GM21529 (cell line): ENCODE measurements at regions not wholly inside any gene's neighbourhood (a gene's known extent, or its start where the extent isn't known, plus 50 kb on each side); places are given as distances from the start of the nearest gene placed in this dataset.
"Not testable (repeated sequence)": the region's sequence is repeated elsewhere in the genome, so short reads cannot be mapped to it uniquely, and the experiment has no call there.

Experiments
- ATAC-seq: cut with Tn5 transposase; IDR thresholded peaks from one replicate; pipeline ENCODE4 v1.9.1; 2021; ENCODE audit not compliant: unreplicated experiment

GRCh38 chr3:103134023-103134724, 699.4 kb downstream of the ZPLD1 start:
- peak; percentile 87 for ATAC-seq

DNA sequence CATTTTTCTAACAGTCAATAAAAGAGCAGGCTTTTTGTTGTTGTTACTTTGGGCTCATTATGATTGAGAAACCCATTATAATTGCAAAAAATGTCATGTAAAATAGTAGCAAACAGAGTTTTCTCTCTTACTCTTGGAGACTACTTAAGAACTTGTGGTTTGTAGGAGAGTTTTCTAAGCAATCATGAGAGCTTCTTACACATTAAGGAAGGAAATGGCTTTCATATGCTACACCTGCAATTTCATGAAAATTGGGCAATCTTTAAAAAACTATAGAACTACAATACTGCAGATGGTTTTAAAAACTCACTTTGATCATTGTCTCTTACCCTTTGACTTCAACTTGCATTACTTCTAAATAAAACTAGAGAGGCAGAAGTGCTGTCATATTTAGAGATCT, 701.8 kb downstream of the ZPLD1 start:
- ATAC-seq = no peak

DNA sequence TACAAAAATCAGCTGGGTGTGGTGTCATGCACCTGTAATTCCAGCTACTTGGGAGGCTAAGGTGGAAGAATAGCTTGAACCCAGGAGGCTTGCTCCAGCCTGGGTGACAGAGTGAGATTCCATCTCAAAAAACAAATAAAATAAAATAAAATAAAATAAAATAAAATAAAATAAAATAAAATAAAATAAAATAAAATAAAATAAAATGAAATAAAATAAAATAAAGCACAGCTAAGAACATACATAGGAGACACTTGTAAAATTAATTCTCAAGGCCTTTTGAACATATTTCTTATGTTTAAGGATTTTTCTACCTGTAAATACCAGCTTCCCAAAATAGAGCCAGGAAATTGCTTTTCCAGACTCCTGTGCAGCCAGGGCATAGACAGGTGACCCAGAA, 703.0 kb downstream of the ZPLD1 start:
- no peak for ATAC-seq

DNA sequence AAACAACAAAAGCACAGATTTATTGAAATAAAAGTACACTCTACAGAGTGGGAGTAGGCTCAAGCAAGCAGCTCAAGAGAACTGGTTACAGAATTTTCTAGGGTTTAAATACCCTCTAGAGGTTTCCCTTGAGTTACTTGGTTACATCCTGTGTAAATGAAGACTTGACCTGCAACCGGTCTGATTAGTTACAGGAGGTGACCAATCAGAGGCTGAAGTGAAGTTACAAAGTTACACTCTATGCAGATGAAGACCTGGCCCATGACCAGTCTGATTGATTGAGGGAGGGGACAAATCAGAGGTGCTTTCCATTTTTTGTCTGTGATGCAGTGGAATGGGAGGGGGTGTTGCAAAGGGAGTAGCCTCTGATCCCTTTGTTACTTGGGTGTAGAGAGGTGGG, 723.4 kb downstream of the ZPLD1 start:
- ATAC-seq = no peak

- ATAC-seq = no peak
Observed at GRCh38 chr3:103166890-103167289, 732.1 kb downstream of the ZPLD1 start.

DNA sequence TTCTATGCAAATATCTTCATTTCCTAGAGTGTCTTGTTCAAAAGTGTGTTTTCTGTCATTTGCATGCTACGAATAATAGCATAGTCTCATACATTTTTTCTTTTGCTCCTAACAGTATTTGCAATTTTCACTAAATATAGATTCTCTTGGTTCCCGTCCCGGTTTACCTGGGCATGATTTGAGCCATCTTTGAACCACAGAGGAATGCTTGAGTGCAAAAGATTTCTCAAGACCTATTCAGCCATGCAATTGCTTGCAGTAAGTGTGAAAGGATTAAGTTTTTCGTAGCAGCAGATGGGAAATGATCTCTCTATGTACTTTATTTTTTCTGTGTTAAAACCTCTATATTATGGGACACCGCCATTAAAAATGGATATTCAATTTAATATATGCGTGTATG, 733.0 kb downstream of the ZPLD1 start:
- ATAC-seq = no peak

- ATAC-seq = no peak
Observed at GRCh38 chr3:103169289-103169688, 734.5 kb downstream of the ZPLD1 start.

DNA sequence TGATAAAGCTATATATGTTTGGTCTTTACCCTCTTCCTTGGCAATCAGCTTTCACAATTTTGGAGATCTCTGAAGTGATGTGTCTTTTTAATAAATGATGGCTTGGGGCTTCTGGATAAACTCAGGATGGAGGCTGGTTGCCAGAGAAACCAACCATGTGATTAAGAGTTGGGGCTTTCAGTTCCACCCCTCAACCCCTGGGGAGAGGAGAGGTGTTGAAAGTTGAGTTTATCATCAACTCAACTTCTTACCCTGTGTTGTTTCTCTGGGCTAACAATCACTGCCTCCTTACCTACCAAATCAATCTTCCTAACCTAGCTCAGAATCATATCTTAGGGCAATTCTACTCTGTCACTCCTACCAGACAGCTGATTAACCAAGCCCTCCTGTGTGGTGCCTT, 735.8 kb downstream of the ZPLD1 start:
- peak; percentile 54 for ATAC-seq

- ATAC-seq = no peak
Observed at GRCh38 chr3:103173940-103174339, 739.1 kb downstream of the ZPLD1 start.

GRCh38 chr3:103181160-103181559, 746.3 kb downstream of the ZPLD1 start:
- no peak for ATAC-seq

DNA sequence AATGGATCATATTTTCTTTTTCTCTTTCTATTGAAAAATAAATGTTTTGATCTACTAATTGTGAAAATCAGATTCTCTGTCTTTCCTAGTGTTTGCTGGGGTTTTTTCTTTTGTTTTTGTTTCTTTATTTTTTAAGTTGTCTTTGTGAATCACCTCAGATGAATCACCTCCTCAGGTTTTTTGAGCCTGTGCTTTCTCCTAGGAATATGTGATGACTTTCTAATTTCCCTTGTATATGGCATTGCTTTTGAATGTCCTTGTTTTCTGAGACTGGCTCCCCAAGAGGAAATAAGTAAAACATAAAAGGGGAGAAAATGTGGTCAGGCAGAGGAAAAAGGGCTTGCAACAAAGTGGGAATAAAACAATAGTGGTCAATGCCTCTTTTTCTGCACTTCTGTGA, 750.0 kb downstream of the ZPLD1 start:
- ATAC-seq = no peak

DNA sequence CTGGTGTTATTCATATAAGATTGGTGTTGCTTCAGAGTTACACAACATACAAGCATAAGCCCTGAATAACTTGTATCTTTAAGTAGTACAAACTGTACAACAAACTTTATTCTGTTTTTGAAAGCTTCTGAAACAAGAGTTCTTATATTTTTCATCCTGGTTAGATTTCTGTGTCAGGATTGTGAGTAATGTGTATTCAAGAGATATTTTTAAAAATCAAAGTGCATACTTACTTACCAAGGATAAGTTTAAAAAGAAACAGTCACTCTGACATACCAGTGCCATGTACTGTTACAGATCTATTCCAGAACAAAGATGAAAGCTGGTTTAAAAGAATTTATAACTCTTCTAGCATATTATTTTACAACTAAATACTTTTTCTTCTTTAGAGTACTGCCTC, 755.1 kb downstream of the ZPLD1 start:
- no peak for ATAC-seq

DNA sequence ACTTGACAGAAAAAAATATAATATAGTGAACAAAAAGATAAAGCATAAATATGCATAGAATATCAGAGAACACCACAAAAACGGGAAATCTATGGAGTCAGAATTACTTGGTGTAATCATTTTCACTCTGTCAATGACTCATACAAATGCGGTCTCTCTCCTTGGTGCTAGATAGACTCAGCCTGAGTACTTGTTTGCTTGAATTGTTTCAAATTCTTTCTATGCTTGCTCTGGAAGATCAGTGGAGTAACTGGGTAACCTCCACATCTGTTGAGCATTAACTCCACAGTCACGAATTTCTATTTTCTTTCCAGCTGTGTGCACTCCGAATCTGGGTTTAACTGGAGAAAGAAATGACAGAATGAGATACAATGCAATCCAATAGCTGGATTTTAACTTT, 760.4 kb downstream of the ZPLD1 start:
- no peak for ATAC-seq

DNA sequence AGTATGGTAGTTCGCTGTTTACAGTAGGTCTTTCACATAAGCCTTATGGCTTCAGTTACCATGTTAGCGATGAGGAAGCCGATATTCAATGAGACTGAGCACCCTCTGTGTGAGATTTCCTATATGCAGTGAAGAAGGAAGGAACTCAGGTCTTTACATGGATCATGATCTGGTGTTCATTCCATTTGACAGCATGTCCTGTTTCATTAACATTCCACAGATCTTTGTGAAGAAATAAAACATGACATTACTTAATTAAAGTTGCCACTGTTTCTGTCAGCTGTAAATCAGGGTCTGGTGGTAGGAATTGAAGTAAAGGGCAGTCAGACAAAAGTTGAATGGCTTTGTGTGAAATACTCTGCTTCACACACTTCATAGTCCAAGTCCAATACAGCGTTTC, 768.6 kb downstream of the ZPLD1 start:
- ATAC-seq = no peak

- ATAC-seq = no peak
Observed at GRCh38 chr3:103210583-103210982, 775.8 kb downstream of the ZPLD1 start.

DNA sequence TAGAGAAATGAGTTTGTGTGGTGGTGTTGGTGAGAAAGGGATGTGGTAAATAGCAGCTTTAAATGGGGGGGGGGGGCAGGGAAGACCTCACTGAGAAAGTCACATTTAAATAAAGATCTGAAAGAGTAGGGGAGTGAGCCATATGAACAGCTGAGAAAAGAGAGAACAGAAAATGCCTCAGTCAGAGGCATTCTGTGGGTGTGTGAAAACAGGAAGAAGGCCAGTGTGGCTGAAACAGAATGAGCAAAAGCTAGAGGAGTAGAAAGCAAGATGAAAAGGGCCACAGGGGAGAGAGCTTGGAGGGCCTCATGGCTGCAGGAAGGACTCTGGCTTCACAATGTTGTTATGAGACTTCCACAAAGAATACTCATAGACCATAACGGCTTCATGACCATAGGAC, 783.3 kb downstream of the ZPLD1 start:
- ATAC-seq = peak; percentile 100

DNA sequence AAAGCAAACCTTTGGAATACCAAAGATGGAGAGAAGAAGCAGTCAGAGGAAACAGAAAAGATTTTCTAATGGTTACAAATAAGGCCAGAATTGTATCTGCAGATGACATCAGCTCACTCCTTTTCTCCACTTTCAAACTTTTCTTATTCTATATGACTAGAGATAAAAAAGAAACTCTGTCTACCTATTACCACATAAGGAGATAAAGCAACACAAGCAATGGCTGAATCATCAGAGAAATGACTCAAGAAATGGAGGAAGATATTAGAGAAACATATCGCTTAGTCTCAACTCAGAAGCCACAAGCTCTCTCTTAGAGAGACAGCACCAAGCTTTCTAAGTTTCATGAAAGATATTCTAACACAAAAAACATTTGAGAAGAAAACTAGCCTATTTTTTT, 784.0 kb downstream of the ZPLD1 start:
- ATAC-seq = no peak

DNA sequence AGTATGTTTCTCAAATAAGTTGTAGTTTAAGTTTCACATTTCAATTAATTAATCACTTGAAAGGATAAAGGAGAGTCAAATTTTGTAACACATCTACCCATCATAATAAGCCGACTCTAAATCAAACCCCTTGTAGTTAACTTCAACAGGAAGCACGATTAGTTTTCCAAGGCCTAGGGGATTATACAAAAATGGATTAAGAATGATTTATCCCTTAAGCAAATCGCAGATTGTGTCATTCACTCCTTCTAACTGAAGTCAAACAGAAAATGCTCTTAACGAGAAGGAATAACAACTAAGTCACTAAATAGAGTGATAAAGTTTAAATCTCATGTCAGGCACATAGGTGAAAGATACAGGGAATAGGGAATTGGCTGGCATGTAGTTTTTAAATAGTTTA, 792.8 kb downstream of the ZPLD1 start:
- no peak for ATAC-seq

DNA sequence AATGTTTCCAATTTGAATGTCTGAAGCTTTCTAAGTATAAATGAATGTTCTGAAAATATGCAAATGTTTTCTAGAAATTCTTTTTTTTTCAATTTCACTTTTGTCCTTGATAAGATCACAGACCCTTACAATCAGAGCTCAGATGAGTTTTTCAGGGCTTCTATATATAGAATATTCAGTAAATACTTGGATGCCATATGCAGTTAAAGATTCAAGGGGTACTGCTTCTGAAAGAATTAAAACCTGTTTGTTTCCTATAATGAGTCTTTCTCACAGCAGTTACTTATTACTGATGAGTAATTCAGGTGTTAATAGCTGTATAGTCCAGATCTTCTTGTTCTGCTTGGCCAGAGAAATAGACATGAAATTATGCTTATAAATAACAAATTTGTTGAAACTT, 812.6 kb downstream of the ZPLD1 start:
- no peak for ATAC-seq

GRCh38 chr3:103254827-103255226, 820.0 kb downstream of the ZPLD1 start:
- ATAC-seq = not testable (repeated sequence)

DNA sequence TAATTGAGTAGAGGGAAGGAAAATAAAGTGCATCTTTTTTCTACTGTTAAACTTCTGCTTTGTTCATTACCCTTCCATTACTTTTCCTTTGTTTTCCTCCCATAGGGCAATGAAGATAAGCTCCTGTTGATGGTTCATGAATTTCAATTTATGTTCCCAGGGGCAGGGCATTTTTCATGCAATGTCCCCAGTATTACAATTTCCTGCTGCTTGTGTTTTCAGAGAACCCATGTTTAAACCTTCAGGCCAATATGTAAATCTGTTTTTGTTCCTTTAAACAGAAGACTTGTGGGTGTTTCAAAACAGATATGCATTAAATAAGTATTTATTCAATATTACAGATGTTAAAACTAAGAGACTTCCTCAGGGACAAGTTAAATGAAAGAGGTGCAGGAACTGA, 834.5 kb downstream of the ZPLD1 start:
- ATAC-seq = no peak

- no peak for ATAC-seq
Observed at GRCh38 chr3:103271575-103271974, 836.8 kb downstream of the ZPLD1 start.

DNA sequence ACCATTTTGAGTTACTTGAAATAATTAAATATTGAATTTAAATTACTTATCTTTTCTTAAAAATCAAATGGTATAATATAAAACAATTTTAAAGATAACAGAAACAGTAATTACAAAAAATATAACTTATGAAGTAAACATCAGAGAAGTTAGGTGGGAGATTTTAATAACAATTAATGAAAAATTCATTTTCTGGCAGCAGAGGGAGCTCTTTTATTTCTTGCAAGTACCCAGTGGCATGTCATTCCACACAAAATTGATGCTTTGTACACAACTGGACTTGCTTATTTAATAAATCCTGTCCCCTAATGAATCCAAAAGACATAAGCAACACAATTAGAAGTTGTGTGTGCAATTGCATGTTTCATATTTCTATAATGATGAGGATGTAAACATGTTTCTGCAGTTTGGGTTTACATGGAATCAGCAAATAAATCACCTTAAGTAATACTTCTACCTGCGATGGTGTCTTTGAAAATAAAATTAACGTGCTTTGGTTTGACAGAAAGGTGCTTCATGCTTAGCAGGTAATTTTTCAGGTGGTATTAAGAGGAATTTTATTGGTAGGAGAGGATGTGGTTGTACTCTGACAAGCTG, 861.3 kb downstream of the ZPLD1 start:
- no peak for ATAC-seq
